Peyer's patch (tissue), 4 donors: ENCODE measurements at regions not wholly inside any gene's neighbourhood (a gene's known extent, or its start where the extent isn't known, plus 50 kb on each side); places are given as distances from the start of the nearest gene placed in this dataset.

ENCODE experiments used
- POLR2A ChIP-seq, 2 donors: fragments of 450-650 bp; IDR thresholded peaks; one replicate each; pipeline ENCODE4 v1.5.1; 2017; ENCODE audit warnings: antibody characterized with exemption in 2 of 2, mild to moderate bottlenecking in 2 of 2, moderate library complexity in 2 of 2
- TF ChIP-seq, protein P1 (sequence below), 6 experiments: fragments of 450-650 bp in 4 of 6; fragments of 200-600 bp in 2 of 6; sonication (generic) in 1 of 6; IDR thresholded peaks; one replicate each; pipeline ENCODE4 v1.5.1; 2017 to 2019; ENCODE audit warnings: antibody characterized with exemption in 6 of 6, mild to moderate bottlenecking in 3 of 6, moderate library complexity in 1 of 6

DNA sequence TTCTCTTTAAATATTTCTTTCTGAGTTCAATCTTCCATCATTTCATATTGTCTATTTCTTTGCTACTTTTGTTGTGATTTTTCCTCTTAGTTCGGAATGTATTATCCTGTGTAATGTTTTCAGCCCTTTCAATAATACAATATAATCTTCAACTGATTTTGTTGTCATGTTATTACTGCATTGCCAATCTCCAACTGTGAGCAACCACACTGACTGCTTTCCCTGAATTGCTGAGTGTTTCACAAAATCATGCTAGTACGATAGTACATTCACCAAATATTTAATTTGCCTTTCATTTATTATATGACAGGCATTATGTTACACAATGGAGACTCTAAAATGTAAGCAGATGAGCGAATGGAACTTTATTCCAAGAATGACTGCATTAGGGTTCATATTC, 744.3 kb upstream of the ATXN8OS start:
- TF ChIP-seq, protein P1, sequence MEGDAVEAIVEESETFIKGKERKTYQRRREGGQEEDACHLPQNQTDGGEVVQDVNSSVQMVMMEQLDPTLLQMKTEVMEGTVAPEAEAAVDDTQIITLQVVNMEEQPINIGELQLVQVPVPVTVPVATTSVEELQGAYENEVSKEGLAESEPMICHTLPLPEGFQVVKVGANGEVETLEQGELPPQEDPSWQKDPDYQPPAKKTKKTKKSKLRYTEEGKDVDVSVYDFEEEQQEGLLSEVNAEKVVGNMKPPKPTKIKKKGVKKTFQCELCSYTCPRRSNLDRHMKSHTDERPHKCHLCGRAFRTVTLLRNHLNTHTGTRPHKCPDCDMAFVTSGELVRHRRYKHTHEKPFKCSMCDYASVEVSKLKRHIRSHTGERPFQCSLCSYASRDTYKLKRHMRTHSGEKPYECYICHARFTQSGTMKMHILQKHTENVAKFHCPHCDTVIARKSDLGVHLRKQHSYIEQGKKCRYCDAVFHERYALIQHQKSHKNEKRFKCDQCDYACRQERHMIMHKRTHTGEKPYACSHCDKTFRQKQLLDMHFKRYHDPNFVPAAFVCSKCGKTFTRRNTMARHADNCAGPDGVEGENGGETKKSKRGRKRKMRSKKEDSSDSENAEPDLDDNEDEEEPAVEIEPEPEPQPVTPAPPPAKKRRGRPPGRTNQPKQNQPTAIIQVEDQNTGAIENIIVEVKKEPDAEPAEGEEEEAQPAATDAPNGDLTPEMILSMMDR (IDR thresholded peaks at IDR 0.05), result no peak
- no peak for TF ChIP-seq POLR2A (IDR thresholded peaks at IDR 0.05)
